A549 (cell line): ENCODE measurements at regions not wholly inside any gene's neighbourhood (a gene's known extent, or its start where the extent isn't known, plus 50 kb on each side); places are given as distances from the start of the nearest gene placed in this dataset.

Experiments
- ATAC-seq, 2 experiments: fragments of 200-7000 bp in 1 of 2; fragments of >200 bp in 1 of 2; cut with Nextera tagmentation in 1 of 2; cut with Tn5 transposase in 1 of 2; 3 replicates each; pipeline versions ENCODE4 v1.8.0 to v1.9.1; 2018 to 2020; ENCODE audit warnings: mild to moderate bottlenecking in 1 of 2, moderate library complexity in 1 of 2
- CTCF ChIA-PET: fragments of 300-600 bp; sonication (Branson Sonifier 250); formaldehyde crosslinking; extraction: SDS; loops from one replicate; lab custom pipeline; 2021; ENCODE audit warnings: antibody characterized with exemption, inconsistent platforms; lab: Yijun Ruan, JAX
- POLR2A ChIA-PET: fragments of 350-600 bp; formaldehyde crosslinking; extraction: SDS; loops from one replicate; lab custom pipeline; 2021; ENCODE audit warnings: antibody characterized with exemption, inconsistent platforms; lab: Yijun Ruan, JAX
- DNase-seq, 2 experiments: peaks; one replicate each; pipeline versions ENCODE4 v3.0.0 to v3.0.0-alpha.2; 2011 to 2016; ENCODE audit warnings: low read depth in 1 of 2, low spot score in 1 of 2
- FAIRE-seq: peaks from 2 replicates; lab custom pipeline; 2011; peaks lifted over from hg19 to GRCh38; lab: Jason Lieb, UNC
- H3K27ac ChIP-seq, 2 experiments: fragments of >200 bp; sonication (Bioruptor Twin); formaldehyde crosslinking; 3 replicates each; pipeline ENCODE4 v1.5.1; 2016 to 2017
- H3K4me1 ChIP-seq: fragments of >200 bp; sonication (Bioruptor Twin); formaldehyde crosslinking; 3 replicates; pipeline ENCODE4 v1.6.1; 2016
- H3K4me2 ChIP-seq: fragments of >200 bp; sonication (Bioruptor Twin); formaldehyde crosslinking; 3 replicates; pipeline ENCODE4 v1.6.1; 2016
- H3K4me3 ChIP-seq: fragments of >200 bp; sonication (Bioruptor Twin); formaldehyde crosslinking; 3 replicates; pipeline ENCODE4 v1.5.1; 2016
- H3K9me3 ChIP-seq: fragments of >200 bp; sonication (Bioruptor Twin); formaldehyde crosslinking; 3 replicates; pipeline ENCODE4 v1.6.1; 2016
- ATOH8 ChIP-seq: fragments of 250-450 bp; sonication (Bioruptor Pico); IDR thresholded peaks from 2 replicates; pipeline ENCODE4 v1.5.0; 2020; ENCODE audit warnings: low read depth, mild to moderate bottlenecking, moderate library complexity
- BCL3 ChIP-seq: fragments of >200 bp; sonication (Bioruptor Twin); formaldehyde crosslinking; IDR thresholded peaks from 3 replicates; pipeline ENCODE4 v1.6.1; 2016
- CBX8 ChIP-seq: fragments of 200-600 bp; sonication (generic); IDR thresholded peaks from 2 replicates; pipeline ENCODE4 v1.6.1; 2016
- CHD2 ChIP-seq: fragments of 150-350 bp; IDR thresholded peaks from 2 replicates; pipeline ENCODE4 v1.6.1; 2014; ENCODE audit warnings: low read length; ENCODE audit not compliant: partially characterized antibody
- CHD4 ChIP-seq: fragments of 200-600 bp; sonication (generic); IDR thresholded peaks from 2 replicates; pipeline ENCODE4 v1.6.1; 2016; ENCODE audit warnings: antibody characterized with exemption, mild to moderate bottlenecking, borderline replicate concordance
- EHMT2 ChIP-seq: fragments of 200-600 bp; sonication (generic); IDR thresholded peaks from 2 replicates; pipeline ENCODE4 v1.6.1; 2016; ENCODE audit warnings: antibody characterized with exemption, low read depth, mild to moderate bottlenecking, moderate library complexity
- EP300 ChIP-seq, 2 experiments: fragments of >200 bp; sonication (Bioruptor Twin); formaldehyde crosslinking; IDR thresholded peaks; 2 replicates in 1 of 2; 3 replicates in 1 of 2; pipeline ENCODE4 v1.6.1; 2016 to 2017
- FOSB ChIP-seq: fragments of 250-450 bp; sonication (Bioruptor Pico); IDR thresholded peaks from 2 replicates; pipeline ENCODE4 v1.5.0; 2020; ENCODE audit warnings: mild to moderate bottlenecking, moderate library complexity
- FOXS1 ChIP-seq: fragments of 250-450 bp; sonication (Bioruptor Pico); IDR thresholded peaks from 2 replicates; pipeline ENCODE4 v1.5.0; 2020; ENCODE audit warnings: mild to moderate bottlenecking, moderate library complexity
- GATA3 ChIP-seq: IDR thresholded peaks from 2 replicates; pipeline ENCODE4 v1.6.1; 2012; ENCODE audit warnings: borderline replicate concordance
- HES2 ChIP-seq: fragments of >200 bp; sonication (Bioruptor Twin); formaldehyde crosslinking; IDR thresholded peaks from 2 replicates; pipeline ENCODE4 v1.6.1; 2016
- HOXA7 ChIP-seq: fragments of 250-450 bp; sonication (Bioruptor Pico); IDR thresholded peaks from 2 replicates; pipeline ENCODE4 v1.5.0; 2020; ENCODE audit warnings: mild to moderate bottlenecking, moderate library complexity
- HOXB13 ChIP-seq: fragments of 250-450 bp; sonication (Bioruptor Pico); IDR thresholded peaks from 2 replicates; pipeline ENCODE4 v1.5.0; 2020; ENCODE audit warnings: low read depth, mild to moderate bottlenecking, moderate library complexity
- HOXB5 ChIP-seq: fragments of 250-450 bp; sonication (Bioruptor Pico); IDR thresholded peaks from 2 replicates; pipeline ENCODE4 v1.5.0; 2020; ENCODE audit warnings: mild to moderate bottlenecking, moderate library complexity
- JUNB ChIP-seq: fragments of >200 bp; sonication (Bioruptor Twin); formaldehyde crosslinking; IDR thresholded peaks from 2 replicates; pipeline ENCODE4 v1.6.1; 2016
- KDM5A ChIP-seq: fragments of 200-600 bp; sonication (generic); IDR thresholded peaks from 2 replicates; pipeline ENCODE4 v1.6.1; 2016; ENCODE audit warnings: antibody characterized with exemption, mild to moderate bottlenecking
- MAFK ChIP-seq: fragments of 450-650 bp; IDR thresholded peaks from 2 replicates; pipeline ENCODE4 v1.6.1; 2014; ENCODE audit not compliant: partially characterized antibody
- PHF8 ChIP-seq: fragments of 200-600 bp; sonication (generic); IDR thresholded peaks from 2 replicates; pipeline ENCODE4 v1.6.1; 2016; ENCODE audit warnings: low read depth, mild to moderate bottlenecking, antibody characterized with exemption, moderate library complexity, borderline replicate concordance
- RAD21 ChIP-seq, 2 experiments: fragments of >200 bp in 1 of 2; sonication (Bioruptor Twin) in 1 of 2; formaldehyde crosslinking in 1 of 2; IDR thresholded peaks in 1 of 2; conservative IDR thresholded peaks in 1 of 2; 2 replicates in 1 of 2; 3 replicates in 1 of 2; pipeline ENCODE4 v1.6.1; 2012 to 2018; ENCODE audit warnings: inconsistent platforms in 1 of 2
- RARB ChIP-seq: fragments of 250-450 bp; sonication (Bioruptor Pico); IDR thresholded peaks from 2 replicates; pipeline ENCODE4 v1.8.0; 2021; ENCODE audit warnings: mild to moderate bottlenecking, moderate library complexity
- SMC3 ChIP-seq: fragments of >200 bp; sonication (Bioruptor Twin); formaldehyde crosslinking; IDR thresholded peaks from 3 replicates; pipeline ENCODE4 v1.6.1; 2018; ENCODE audit warnings: inconsistent platforms
- ZC3H11A ChIP-seq: fragments of 450-650 bp; IDR thresholded peaks from 2 replicates; pipeline ENCODE4 v1.6.1; 2014; ENCODE audit warnings: antibody characterized with exemption, mild to moderate bottlenecking
- WGBS: methylation state at CpG from one replicate; pipeline ENCODE4 v1.1.6; 2017; ENCODE audit errors: missing lambda C conversion rate; 5-methylcytosine and 5-hydroxymethylcytosine counted together
- TF ChIP-seq, protein P1 (sequence below): fragments of 150-350 bp; IDR thresholded peaks from 2 replicates; pipeline ENCODE4 v1.6.1; 2014; ENCODE audit warnings: low read depth, mild to moderate bottlenecking, low read length

- FAIRE-seq (no peak), DNase-seq (no peak), ATAC-seq (no peak)
- Histone ChIP-seq H3K27ac (no peak overlapping the region), H3K4me2 (no peak overlapping the region), H3K4me1 (no peaks in the 10 kb centered on the region), H3K4me3 (no peak overlapping the region), H3K9me3 (no peaks in the 10 kb centered on the region)
- WGBS = 18% methylated on average over 2 of the region's 2 CpGs
- CTCF ChIA-PET = no interaction called here
- TF ChIP-seq CHD4 (no peak), FOXS1 (CRISPR knock-in tag) (no peak), CBX8 (no peak), HOXA7 (CRISPR knock-in tag) (no peak), BCL3 (no peak), KDM5A (no peak), FOSB (CRISPR knock-in tag) (no peak), RAD21 (conservative IDR thresholded peaks at IDR 0.05 in 1 of 2, IDR thresholded peaks at IDR 0.05 in 1 of 2) (no peak), ATOH8 (CRISPR knock-in tag) (no peak)
- POLR2A ChIA-PET = no interaction called here
Measured at GRCh38 chr3:174716956-174717505, 142.1 kb upstream of the NAALADL2 start.

GRCh38 chr3:174720717-174721116 lies 138.4 kb upstream of the NAALADL2 start:
- no peaks in the 10 kb centered on the region for H3K4me1 ChIP-seq
- ATAC-seq (no peak), FAIRE-seq (no peak), DNase-seq (no peak)
- TF ChIP-seq HES2 = no peak
- TF ChIP-seq CHD2 = no peak
- TF ChIP-seq, protein P1, sequence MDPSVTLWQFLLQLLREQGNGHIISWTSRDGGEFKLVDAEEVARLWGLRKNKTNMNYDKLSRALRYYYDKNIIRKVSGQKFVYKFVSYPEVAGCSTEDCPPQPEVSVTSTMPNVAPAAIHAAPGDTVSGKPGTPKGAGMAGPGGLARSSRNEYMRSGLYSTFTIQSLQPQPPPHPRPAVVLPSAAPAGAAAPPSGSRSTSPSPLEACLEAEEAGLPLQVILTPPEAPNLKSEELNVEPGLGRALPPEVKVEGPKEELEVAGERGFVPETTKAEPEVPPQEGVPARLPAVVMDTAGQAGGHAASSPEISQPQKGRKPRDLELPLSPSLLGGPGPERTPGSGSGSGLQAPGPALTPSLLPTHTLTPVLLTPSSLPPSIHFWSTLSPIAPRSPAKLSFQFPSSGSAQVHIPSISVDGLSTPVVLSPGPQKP = no peak
- TF ChIP-seq PHF8 = no peak
- TF ChIP-seq HOXB5 = no peak
- no peak for TF ChIP-seq JUNB
- no peak for TF ChIP-seq HOXB13 (CRISPR knock-in tag)
- no peak for TF ChIP-seq GATA3
- TF ChIP-seq SMC3 = no peak
- no peak for TF ChIP-seq EHMT2
- no peak for TF ChIP-seq MAFK
- TF ChIP-seq RARB (CRISPR knock-in tag) = no peak
- no peak for TF ChIP-seq KDM5A
- TF ChIP-seq CBX8 = no peak
- TF ChIP-seq ZC3H11A = no peak
- TF ChIP-seq FOXS1 (CRISPR knock-in tag) = no peak
- TF ChIP-seq EP300 (IDR thresholded peaks at IDR 0.05) = no peak
- CTCF ChIA-PET = no interaction called here
- no peak overlapping the region for H3K4me2 ChIP-seq
- H3K9me3 ChIP-seq = no peaks in the 10 kb centered on the region
- WGBS = 47% methylated on average over 5 of the region's 5 CpGs
- H3K4me3 ChIP-seq = no peak overlapping the region
- POLR2A ChIA-PET = no interaction called here
- H3K27ac ChIP-seq = no peak overlapping the region
